ENCODE measurements at regions not wholly inside any gene's neighbourhood (a gene's known extent, or its start where the extent isn't known, plus 50 kb on each side); places are given as distances from the start of the nearest gene placed in this dataset.

- H3K36me3 ChIP-seq (ENCODE audit: insufficient read depth, low read length): no peaks in the 10 kb centered on the region
- H3K27ac ChIP-seq (ENCODE audit: low read depth, low read length): no peak overlapping the region
- peaks cover 12% of the 10 kb centered on the region for H3K4me1 ChIP-seq (ENCODE audit: control insufficient read depth, insufficient read depth, low read length, unreplicated experiment)
- H3K4me3 ChIP-seq (ENCODE audit: low read depth, low read length): no peak overlapping the region
- H2AFZ ChIP-seq (ENCODE audit: low read length, unreplicated experiment): no peak overlapping the region
- no peaks in the 10 kb centered on the region for H3K79me2 ChIP-seq (ENCODE audit: control insufficient read depth, insufficient read depth, low read length, unreplicated experiment)
- peaks cover 35% of the 10 kb centered on the region; the same call in 1 of the 2 replicates for H3K27me3 ChIP-seq (ENCODE audit: insufficient read depth, low read length)
These were observed 208.6 kb downstream of the CXCL12 start for GRCh38 chr10:44176311-44176710.

- Histone ChIP-seq H3K36me3 (ENCODE audit: insufficient read depth, low read length) (no peaks in the 10 kb centered on the region), H3K79me2 (ENCODE audit: control insufficient read depth, insufficient read depth, low read length, unreplicated experiment) (no peaks in the 10 kb centered on the region), H3K27me3 (ENCODE audit: insufficient read depth, low read length) (peaks cover 41% of the 10 kb centered on the region; the same call in 1 of the 2 replicates), H2AFZ (ENCODE audit: low read length, unreplicated experiment) (no peak overlapping the region), H3K4me1 (ENCODE audit: control insufficient read depth, insufficient read depth, low read length, unreplicated experiment) (no peaks in the 10 kb centered on the region), H3K4me3 (ENCODE audit: low read depth, low read length) (no peak overlapping the region), H3K27ac (ENCODE audit: low read depth, low read length) (no peak overlapping the region)
These were observed 211.3 kb downstream of the CXCL12 start for GRCh38 chr10:44173608-44173894.

DNA sequence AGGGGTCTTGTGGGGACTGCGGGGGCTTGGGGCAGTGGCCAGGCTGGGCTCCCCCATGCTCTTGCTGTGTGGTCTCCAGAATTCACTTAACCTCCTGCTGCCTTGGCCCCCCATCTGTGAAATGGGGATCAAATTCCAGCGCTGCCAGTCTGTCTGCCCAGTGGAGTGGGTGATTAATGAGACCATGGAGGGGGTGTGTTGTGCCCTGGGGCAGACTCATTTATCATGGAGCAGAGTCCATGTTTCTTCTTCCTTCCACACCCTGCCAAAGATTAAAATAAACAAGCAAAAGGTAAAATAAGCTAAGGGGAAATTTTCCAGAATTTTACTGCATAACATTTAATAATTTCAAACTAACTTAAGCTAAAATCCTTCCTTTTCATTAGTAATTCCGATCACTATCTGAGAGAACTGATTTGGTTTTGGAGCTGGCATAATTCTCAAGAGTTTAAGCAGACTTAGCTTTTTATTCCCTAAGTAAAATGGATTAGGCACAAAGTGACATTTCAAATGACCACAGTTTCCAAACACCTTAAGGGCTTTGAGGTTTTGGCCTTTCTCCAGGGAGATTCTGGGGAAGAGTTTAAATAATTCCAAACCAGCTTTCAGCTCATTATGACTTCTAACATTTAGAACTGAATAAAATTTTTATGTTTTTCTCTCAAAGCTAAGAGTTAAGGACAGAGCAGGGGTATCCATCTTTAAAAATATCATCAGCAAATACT, 211.9 kb downstream of the CXCL12 start:
- H3K4me1 ChIP-seq (ENCODE audit: control insufficient read depth, insufficient read depth, low read length, unreplicated experiment): no peaks in the 10 kb centered on the region
- H3K36me3 ChIP-seq (ENCODE audit: insufficient read depth, low read length): no peaks in the 10 kb centered on the region
- no peak overlapping the region for H2AFZ ChIP-seq (ENCODE audit: low read length, unreplicated experiment)
- no peak overlapping the region for H3K4me3 ChIP-seq (ENCODE audit: low read depth, low read length)
- no peaks in the 10 kb centered on the region for H3K79me2 ChIP-seq (ENCODE audit: control insufficient read depth, insufficient read depth, low read length, unreplicated experiment)
- H3K27ac ChIP-seq (ENCODE audit: low read depth, low read length): no peak overlapping the region
- H3K27me3 ChIP-seq (ENCODE audit: insufficient read depth, low read length): peaks cover 36% of the 10 kb centered on the region; the same call in 1 of the 2 replicates

- Histone ChIP-seq H3K36me3 (ENCODE audit: insufficient read depth, low read length) (no peaks in the 10 kb centered on the region), H3K27me3 (ENCODE audit: insufficient read depth, low read length) (peaks cover 34% of the 10 kb centered on the region; the same call in 1 of the 2 replicates), H3K79me2 (ENCODE audit: control insufficient read depth, insufficient read depth, low read length, unreplicated experiment) (no peaks in the 10 kb centered on the region), H3K27ac (ENCODE audit: low read depth, low read length) (no peak overlapping the region), H3K4me3 (ENCODE audit: low read depth, low read length) (no peak overlapping the region), H3K4me1 (ENCODE audit: control insufficient read depth, insufficient read depth, low read length, unreplicated experiment) (no peaks in the 10 kb centered on the region), H2AFZ (ENCODE audit: low read length, unreplicated experiment) (no peak overlapping the region)
These were observed 213.1 kb downstream of the CXCL12 start for GRCh38 chr10:44171765-44172164.

DNA sequence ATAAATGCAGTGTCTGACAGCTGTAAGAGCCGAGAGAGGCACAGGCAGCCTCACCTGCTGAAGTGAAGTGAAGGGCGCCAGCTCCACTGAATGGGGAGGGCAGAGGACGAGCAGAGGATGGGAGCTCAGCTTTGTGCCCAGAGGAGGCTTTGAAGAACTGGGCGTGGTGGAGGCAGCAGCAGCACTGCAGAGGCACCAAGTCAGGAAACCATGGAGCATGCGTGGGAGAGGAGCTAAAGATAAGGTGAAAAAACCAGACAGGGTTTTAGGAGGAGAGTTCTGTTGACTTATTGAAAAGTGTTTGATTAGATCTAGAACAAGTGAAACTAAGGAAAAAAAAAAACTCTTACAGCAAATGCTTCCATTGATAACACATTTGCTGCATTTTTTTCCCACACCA, 216.4 kb downstream of the CXCL12 start:
- Histone ChIP-seq H3K4me3 (ENCODE audit: low read depth, low read length) (no peak overlapping the region), H3K27ac (ENCODE audit: low read depth, low read length) (no peak overlapping the region), H3K79me2 (ENCODE audit: control insufficient read depth, insufficient read depth, low read length, unreplicated experiment) (no peaks in the 10 kb centered on the region), H3K27me3 (ENCODE audit: insufficient read depth, low read length) (peaks cover 14% of the 10 kb centered on the region; the same call in 1 of the 2 replicates), H3K4me1 (ENCODE audit: control insufficient read depth, insufficient read depth, low read length, unreplicated experiment) (no peaks in the 10 kb centered on the region), H2AFZ (ENCODE audit: low read length, unreplicated experiment) (no peak overlapping the region), H3K36me3 (ENCODE audit: insufficient read depth, low read length) (no peaks in the 10 kb centered on the region)

DNA sequence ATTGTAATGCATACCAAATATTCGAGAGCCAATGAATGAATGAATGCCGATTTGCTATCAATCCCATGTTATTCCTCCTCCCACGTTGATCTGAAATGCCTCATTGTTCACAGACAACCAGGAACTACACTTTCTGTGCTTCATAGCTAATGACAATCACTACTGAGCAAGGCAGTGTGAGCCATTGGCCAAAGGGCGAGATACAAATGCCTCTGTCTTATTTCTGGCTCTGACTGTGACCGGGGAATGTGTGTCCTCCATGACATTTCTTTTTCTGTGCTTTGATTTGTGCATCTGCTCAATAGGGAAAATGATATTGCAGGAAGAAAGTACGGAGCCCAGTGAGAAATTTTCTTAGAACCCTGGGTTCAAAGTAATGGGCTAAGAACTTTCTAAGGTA, 217.1 kb downstream of the CXCL12 start:
- H3K27me3 ChIP-seq (ENCODE audit: insufficient read depth, low read length): peaks cover 14% of the 10 kb centered on the region; the same call in 1 of the 2 replicates
- no peaks in the 10 kb centered on the region for H3K4me1 ChIP-seq (ENCODE audit: control insufficient read depth, insufficient read depth, low read length, unreplicated experiment)
- H3K36me3 ChIP-seq (ENCODE audit: insufficient read depth, low read length): no peaks in the 10 kb centered on the region
- no peak overlapping the region for H3K27ac ChIP-seq (ENCODE audit: low read depth, low read length)
- H3K4me3 ChIP-seq (ENCODE audit: low read depth, low read length): no peak overlapping the region
- no peaks in the 10 kb centered on the region for H3K79me2 ChIP-seq (ENCODE audit: control insufficient read depth, insufficient read depth, low read length, unreplicated experiment)
- no peak overlapping the region for H2AFZ ChIP-seq (ENCODE audit: low read length, unreplicated experiment)

DNA sequence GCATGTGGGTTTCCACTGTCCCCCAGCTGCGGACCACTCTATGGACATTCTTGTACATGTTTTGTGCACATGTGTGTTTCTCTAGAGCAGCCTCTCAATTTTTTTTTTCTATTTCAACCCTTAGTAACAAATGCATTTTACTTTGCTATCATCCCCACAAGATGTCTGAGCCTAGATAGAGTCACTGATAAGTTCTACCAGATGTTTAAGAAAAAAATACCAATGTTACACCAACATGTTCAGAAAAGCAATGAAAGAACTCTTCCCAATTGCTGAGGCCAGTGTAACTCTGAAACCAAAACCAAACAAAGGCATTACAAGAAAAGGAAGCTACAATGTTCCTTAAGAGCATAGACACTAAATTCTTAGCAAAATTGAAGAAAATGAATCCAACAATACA, 218.5 kb downstream of the CXCL12 start:
- H3K36me3 ChIP-seq (ENCODE audit: insufficient read depth, low read length): no peaks in the 10 kb centered on the region
- H3K27me3 ChIP-seq (ENCODE audit: insufficient read depth, low read length): peaks cover 14% of the 10 kb centered on the region; the same call in 1 of the 2 replicates
- no peaks in the 10 kb centered on the region for H3K4me1 ChIP-seq (ENCODE audit: control insufficient read depth, insufficient read depth, low read length, unreplicated experiment)
- H3K4me3 ChIP-seq (ENCODE audit: low read depth, low read length): no peak overlapping the region
- H3K27ac ChIP-seq (ENCODE audit: low read depth, low read length): no peak overlapping the region
- H3K79me2 ChIP-seq (ENCODE audit: control insufficient read depth, insufficient read depth, low read length, unreplicated experiment): no peaks in the 10 kb centered on the region
- H2AFZ ChIP-seq (ENCODE audit: low read length, unreplicated experiment): no peak overlapping the region

DNA sequence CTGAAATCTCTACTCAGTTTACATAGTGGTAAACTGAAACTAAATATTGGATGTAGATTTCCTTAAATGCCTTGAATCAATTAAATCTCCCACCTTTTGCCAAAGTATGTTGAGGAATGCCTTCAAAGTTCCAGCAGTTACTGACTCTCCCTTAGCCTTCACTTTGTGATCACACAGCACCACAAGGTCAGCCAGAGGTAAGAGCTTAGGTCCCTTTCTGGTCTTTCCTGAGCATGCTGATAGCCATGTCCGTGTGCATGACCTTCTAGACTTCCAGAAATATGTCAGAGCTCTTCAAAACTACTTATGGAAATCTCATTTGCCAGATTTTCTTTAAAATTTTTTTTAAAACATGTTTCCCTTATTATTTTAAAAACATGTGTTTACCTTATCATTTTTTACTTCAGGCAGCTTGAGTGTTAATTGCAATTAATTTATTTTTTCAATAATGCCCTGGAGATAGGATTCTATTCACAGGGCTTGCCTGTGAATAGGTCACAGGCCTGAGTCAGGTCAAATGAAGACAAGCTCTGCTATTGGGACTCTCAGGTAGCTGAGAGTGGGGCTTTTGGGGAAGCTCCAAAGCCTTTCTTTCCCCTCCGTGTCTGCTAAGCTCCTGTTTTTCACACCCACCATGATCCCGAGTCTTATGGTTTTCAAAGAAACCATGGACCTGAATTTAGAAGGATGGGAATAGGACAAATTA, 220.5 kb downstream of the CXCL12 start:
- H3K4me3 ChIP-seq (ENCODE audit: low read depth, low read length): no peak overlapping the region
- H3K4me1 ChIP-seq (ENCODE audit: control insufficient read depth, insufficient read depth, low read length, unreplicated experiment): no peaks in the 10 kb centered on the region

DNA sequence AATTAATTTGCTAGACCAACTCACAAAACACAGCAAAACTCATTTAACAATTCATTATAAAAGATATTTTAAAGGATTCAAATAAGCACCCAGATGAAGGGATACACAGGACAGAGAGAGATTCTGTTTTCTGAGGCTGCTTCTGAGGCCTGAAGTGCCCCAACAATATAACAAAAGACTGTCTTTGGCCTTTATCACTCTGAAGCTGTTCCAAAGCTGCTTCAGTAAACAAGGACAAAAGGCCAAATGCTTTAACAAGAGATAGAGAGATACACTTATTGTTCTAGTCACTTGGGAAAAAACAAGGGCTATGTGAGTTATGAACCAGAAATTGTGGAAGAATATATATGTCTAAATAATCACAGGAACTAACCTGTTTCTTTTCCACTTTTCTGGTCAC, 223.7 kb downstream of the CXCL12 start:
- Histone ChIP-seq H3K36me3 (ENCODE audit: insufficient read depth, low read length) (no peaks in the 10 kb centered on the region), H3K79me2 (ENCODE audit: control insufficient read depth, insufficient read depth, low read length, unreplicated experiment) (no peaks in the 10 kb centered on the region), H3K27me3 (ENCODE audit: insufficient read depth, low read length) (no peaks in the 10 kb centered on the region), H3K4me3 (ENCODE audit: low read depth, low read length) (no peak overlapping the region), H3K4me1 (ENCODE audit: control insufficient read depth, insufficient read depth, low read length, unreplicated experiment) (no peaks in the 10 kb centered on the region), H2AFZ (ENCODE audit: low read length, unreplicated experiment) (no peak overlapping the region), H3K27ac (ENCODE audit: low read depth, low read length) (no peak overlapping the region)

More for the DNA sequence above, 220.5 kb downstream of the CXCL12 start:
- no peaks in the 10 kb centered on the region for H3K79me2 ChIP-seq (ENCODE audit: control insufficient read depth, insufficient read depth, low read length, unreplicated experiment)
- H3K27me3 ChIP-seq (ENCODE audit: insufficient read depth, low read length): peaks cover 7% of the 10 kb centered on the region; the same call in 1 of the 2 replicates
- H2AFZ ChIP-seq (ENCODE audit: low read length, unreplicated experiment): no peak overlapping the region
- H3K27ac ChIP-seq (ENCODE audit: low read depth, low read length): no peak overlapping the region
- H3K36me3 ChIP-seq (ENCODE audit: insufficient read depth, low read length): no peaks in the 10 kb centered on the region

DNA sequence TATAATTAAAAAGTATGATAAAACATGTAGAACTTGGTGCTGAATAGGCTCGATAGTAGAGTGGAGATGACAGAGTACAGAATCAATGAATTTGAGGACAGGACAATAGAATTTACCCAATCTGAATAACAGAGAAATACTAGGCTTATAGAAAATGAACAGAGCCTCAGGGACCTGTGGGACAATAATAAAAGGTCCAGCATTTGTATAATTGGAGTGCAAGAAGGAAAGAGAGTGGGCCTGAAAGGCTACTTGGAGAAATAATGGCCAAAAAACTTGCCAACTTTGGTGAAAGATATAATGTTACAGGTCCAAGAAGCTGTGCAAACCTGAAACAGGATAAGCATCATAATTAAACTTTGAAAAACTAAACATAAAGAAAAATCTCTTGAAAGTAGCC, 227.3 kb downstream of the CXCL12 start:
- no peaks in the 10 kb centered on the region for H3K36me3 ChIP-seq (ENCODE audit: insufficient read depth, low read length)

GRCh38 chr10:44154956-44155355, 229.9 kb downstream of the CXCL12 start:
- no peak overlapping the region for H2AFZ ChIP-seq (ENCODE audit: low read length, unreplicated experiment)
- no peak overlapping the region for H3K4me3 ChIP-seq (ENCODE audit: low read depth, low read length)
- H3K27ac ChIP-seq (ENCODE audit: low read depth, low read length): no peak overlapping the region
- no peaks in the 10 kb centered on the region for H3K79me2 ChIP-seq (ENCODE audit: control insufficient read depth, insufficient read depth, low read length, unreplicated experiment)
- H3K36me3 ChIP-seq (ENCODE audit: insufficient read depth, low read length): no peaks in the 10 kb centered on the region
- H3K27me3 ChIP-seq (ENCODE audit: insufficient read depth, low read length): no peaks in the 10 kb centered on the region
- H3K4me1 ChIP-seq (ENCODE audit: control insufficient read depth, insufficient read depth, low read length, unreplicated experiment): no peaks in the 10 kb centered on the region

More for the DNA sequence above, 227.3 kb downstream of the CXCL12 start:
- H3K79me2 ChIP-seq (ENCODE audit: control insufficient read depth, insufficient read depth, low read length, unreplicated experiment): no peaks in the 10 kb centered on the region
- H3K27me3 ChIP-seq (ENCODE audit: insufficient read depth, low read length): no peaks in the 10 kb centered on the region
- H3K4me3 ChIP-seq (ENCODE audit: low read depth, low read length): no peak overlapping the region
- H3K4me1 ChIP-seq (ENCODE audit: control insufficient read depth, insufficient read depth, low read length, unreplicated experiment): no peaks in the 10 kb centered on the region
- no peak overlapping the region for H3K27ac ChIP-seq (ENCODE audit: low read depth, low read length)
- H2AFZ ChIP-seq (ENCODE audit: low read length, unreplicated experiment): no peak overlapping the region

Measured in ACC112 (cell line).